ENCODE measurements at regions not wholly inside any gene's neighbourhood (a gene's known extent, or its start where the extent isn't known, plus 50 kb on each side); places are given as distances from the start of the nearest gene placed in this dataset.

GRCh38 chrX:51437521-51437920, 58.9 kb downstream of the NUDT11 start:
- no peak for DNase-seq (ENCODE audit: low read depth, low spot score)

- DNase-seq (ENCODE audit: low read depth, low spot score): no peak
Observed at GRCh38 chrX:51435101-51435500, 61.3 kb downstream of the NUDT11 start.

GRCh38 chrX:51421972-51422597, 74.3 kb downstream of the NUDT11 start:
- DNase-seq (ENCODE audit: low read depth, low spot score): no peak

DNA sequence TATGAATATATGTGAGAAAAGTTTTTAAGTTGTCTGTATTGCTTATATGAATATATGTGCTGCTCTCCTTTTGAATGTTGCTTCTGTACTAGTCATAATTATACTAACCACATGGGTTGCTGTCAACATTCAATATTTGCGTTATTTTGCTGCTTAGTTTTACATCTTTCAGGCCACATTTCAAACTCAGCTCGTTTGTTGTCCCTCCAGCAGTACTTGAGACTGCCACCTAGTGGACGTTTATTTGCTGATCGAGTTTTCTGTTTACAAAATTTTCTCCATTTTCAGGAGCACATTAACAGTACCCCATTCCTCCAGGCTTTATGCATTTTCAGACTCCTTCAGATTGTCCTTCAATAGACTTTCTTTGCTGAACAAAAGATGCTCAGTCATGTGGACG, 75.8 kb downstream of the NUDT11 start:
- DNase-seq (ENCODE audit: low read depth, low spot score): no peak

DNA sequence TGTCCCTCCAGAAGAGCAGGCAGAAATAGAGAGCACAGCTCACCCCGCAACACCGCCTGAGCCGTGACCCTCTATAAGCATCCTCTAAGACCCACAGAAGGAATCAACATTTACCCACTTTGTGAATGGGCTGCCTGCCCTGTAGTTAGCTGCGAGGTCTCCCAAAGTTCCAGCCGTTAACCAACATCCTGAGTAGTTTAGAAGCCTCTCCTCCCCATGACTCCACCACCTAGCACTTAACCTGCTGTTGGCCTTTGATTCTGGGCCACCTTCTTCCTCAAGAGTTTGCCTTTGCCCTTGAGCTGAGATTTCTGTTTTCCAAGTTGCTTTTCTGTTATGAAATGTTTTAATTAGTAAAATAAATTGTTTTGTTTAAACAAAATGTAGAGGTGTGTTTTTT, 75.8 kb downstream of the NUDT10 start:
- no peak for DNase-seq (ENCODE audit: low read depth, low spot score)

DNA sequence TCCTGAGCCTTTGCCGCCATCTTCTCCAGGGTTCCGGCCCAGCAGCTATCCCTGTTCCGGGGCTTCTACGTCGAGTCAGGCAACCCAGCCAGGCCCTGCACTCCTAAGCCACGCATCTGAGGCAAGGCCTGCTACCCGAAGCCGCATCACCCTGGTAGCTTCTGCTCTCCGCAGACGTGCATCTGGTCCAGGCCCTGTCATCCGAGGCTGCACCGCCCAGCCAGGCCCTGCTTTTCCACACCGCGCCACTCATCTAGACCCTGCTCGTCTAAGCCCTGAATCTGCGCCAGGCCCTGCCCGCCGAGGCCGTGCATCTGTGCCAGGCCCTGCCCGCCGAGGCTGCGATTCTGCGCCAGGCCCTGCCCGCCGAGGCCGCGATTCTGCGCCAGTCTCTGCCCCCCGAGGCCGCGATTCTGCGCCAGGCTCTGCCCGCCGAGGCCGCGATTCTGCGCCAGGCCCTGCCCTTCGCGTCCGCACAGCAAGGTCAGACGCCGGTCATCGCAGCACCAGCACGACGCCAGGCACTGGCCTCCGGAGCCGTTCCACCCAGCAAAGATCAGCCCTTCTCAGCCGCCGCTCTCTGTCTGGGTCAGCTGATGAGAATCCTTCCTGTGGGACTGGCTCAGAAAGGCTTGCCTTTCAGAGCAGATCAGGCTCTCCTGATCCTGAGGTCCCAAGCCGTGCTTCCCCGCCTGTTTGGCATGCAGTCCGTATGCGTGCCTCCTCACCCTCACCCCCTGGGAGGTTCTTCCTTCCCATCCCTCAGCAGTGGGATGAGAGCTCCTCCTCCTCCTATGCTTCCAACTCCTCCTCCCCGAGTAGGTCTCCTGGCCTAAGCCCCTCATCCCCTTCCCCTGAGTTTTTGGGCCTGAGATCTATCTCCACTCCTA, 75.1 kb downstream of the NUDT10 start:
- DNase-seq (ENCODE audit: low read depth, low spot score): no peak

DNA sequence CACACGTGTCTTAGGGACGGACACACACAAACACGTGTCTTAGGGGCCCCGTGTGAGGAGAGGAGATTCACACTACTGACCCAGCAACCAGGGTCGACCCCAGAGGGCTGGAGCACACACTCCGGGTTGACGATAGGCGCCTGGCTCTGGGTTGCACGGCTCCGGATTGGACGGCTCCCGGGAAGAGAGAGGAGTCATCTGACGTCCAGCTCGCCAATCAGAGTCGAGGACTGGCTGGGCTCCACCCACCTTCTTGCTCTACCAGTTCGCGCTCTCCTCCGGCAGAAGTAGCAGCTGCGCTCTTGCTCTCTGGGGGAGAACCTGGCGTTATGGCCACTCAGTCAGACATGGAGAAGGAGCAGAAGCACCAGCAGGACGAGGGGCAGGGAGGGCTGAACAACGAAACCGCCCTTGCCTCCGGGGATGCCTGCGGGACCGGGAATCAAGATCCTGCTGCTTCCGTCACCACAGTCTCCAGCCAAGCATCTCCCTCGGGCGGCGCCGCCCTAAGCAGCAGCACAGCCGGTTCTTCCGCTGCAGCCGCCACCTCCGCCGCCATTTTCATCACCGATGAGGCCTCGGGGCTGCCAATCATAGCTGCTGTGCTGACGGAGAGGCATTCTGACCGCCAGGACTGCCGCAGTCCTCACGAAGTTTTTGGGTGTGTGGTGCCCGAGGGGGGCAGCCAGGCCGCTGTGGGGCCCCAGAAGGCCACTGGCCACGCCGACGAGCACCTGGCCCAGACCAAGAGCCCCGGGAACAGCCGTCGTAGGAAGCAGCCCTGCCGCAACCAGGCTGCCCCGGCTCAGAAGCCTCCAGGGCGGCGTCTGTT, 74.3 kb downstream of the NUDT10 start:
- DNase-seq (ENCODE audit: low read depth, low spot score): no peak

- no peak for DNase-seq (ENCODE audit: low read depth, low spot score)
Observed at GRCh38 chrX:51404445-51404844, 71.8 kb downstream of the NUDT10 start.

DNA sequence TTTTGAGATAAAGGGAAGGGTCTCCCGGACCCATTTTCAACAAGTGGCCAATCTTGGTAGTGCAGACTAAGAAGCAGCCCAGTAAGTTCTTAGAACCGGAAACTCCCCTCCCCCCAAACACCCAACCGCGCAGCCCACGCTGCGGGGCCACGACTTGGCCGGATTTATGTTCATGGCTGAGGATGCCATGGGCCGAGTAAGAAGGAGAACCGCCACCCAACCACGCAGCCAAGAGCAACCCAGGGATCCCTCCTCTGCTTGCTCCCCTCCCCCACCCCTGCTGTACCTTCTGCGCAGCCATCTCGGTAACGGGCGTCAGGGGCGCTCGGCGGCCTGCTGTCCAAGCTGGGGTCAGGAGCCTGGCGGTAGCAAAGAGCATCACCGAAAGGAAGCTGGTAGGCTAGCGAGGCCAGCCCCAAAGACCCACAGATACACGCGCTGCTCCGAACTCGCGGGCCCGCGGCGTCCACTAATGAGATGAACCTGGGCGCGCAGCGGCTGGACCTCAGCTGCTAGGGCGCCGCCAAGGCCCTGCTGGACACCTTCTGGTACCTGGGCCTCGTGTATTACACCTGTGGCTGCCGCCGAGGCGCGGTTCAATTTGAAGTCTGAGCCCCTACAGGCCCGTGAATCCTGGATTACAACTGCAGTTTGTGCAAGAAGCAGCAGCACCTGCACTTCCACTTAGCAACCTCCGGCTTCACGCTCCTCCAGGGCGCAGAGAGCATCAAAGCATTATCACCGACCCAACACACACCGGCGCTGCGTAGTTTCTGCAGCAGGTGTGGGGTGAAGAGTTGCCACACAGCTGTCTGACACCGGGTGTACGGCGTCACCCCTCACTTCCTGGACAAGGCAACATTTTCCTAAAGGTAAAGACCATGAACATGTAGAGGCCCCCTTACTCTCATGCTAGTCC, 63.4 kb downstream of the NUDT10 start:
- peak; percentile 13 for DNase-seq (ENCODE audit: low read depth, low spot score)

- no peak for DNase-seq (ENCODE audit: low read depth, low spot score)
Observed at GRCh38 chrX:51395480-51395809, 62.8 kb downstream of the NUDT10 start.

Measured in activated naive CD8-positive, alpha-beta T cell treated with anti-CD3 and anti-CD28 coated beads, Interleukin-2, amount 50 U/mL, for 16 hours (primary cell).